Esophagus (tissue), 2 donors: ENCODE measurements at regions not wholly inside any gene's neighbourhood (a gene's known extent, or its start where the extent isn't known, plus 50 kb on each side); places are given as distances from the start of the nearest gene placed in this dataset.

ENCODE experiments used
- H3K27ac ChIP-seq, 2 donors: one replicate each; pipeline ENCODE4 v1.5.1; 2013; ENCODE audit warnings: low read depth in 2 of 2, mild to moderate bottlenecking in 2 of 2, inconsistent platforms in 1 of 2, low read length in 1 of 2, moderate library complexity in 1 of 2
- H3K27me3 ChIP-seq, 2 donors: one replicate each; pipeline ENCODE4 v1.6.1; 2013; ENCODE audit warnings: low read length in 2 of 2, control low read depth in 1 of 2, mild to moderate bottlenecking in 1 of 2; ENCODE audit not compliant: insufficient read depth in 2 of 2, control insufficient read depth in 1 of 2
- H3K36me3 ChIP-seq, 2 donors: one replicate each; pipeline ENCODE4 v1.6.1; 2013; ENCODE audit warnings: low read length in 1 of 2; ENCODE audit not compliant: control insufficient read depth in 2 of 2, insufficient read depth in 2 of 2
- H3K4me1 ChIP-seq, 2 donors: one replicate each; pipeline ENCODE4 v1.6.1; 2013; ENCODE audit warnings: low read length in 1 of 2; ENCODE audit not compliant: control insufficient read depth in 2 of 2, insufficient read depth in 2 of 2
- H3K4me3 ChIP-seq, 2 donors: one replicate each; pipeline ENCODE4 v1.5.1; 2013; ENCODE audit warnings: low read length in 2 of 2, mild to moderate bottlenecking in 2 of 2, low read depth in 1 of 2, moderate library complexity in 1 of 2
- H3K9me3 ChIP-seq, 2 donors: one replicate each; pipeline ENCODE4 v1.6.1; 2013; ENCODE audit warnings: mild to moderate bottlenecking in 2 of 2, low read depth in 1 of 2, low read length in 1 of 2, moderate library complexity in 1 of 2; ENCODE audit not compliant: control insufficient read depth in 2 of 2, insufficient read depth in 1 of 2
- WGBS, 2 donors: extraction: QIAGEN DNeasy Blood & Tissue Kit; methylation state at CpG; one replicate each; pipeline ENCODE4 v1.1.7; 2013; 5-methylcytosine and 5-hydroxymethylcytosine counted together
- donor health status: healthy with polysubstance abuse.
- donor health status: Bipolar disorder and iron deficiency.

- Histone ChIP-seq H3K36me3 (no peaks in the 10 kb centered on the region), H3K4me1 (no peaks in the 10 kb centered on the region), H3K27ac (no peak overlapping the region), H3K27me3 (no peaks in the 10 kb centered on the region), H3K4me3 (no peak overlapping the region), H3K9me3 (no peaks in the 10 kb centered on the region)
- 71 to 75% methylated on average over 6 of the region's 6 CpGs for WGBS, 2 donors
Measured at GRCh38 chr6:48764286-48765044, 653.5 kb upstream of the PTCHD4 start.

GRCh38 chr6:48757661-48758060 lies 646.7 kb upstream of the PTCHD4 start:
- H3K9me3 ChIP-seq = no peaks in the 10 kb centered on the region
- WGBS, 2 donors = 66 to 85% methylated on average over 1 of the region's 1 CpG

GRCh38 chr6:48755315-48755714 lies 644.3 kb upstream of the PTCHD4 start:
- Histone ChIP-seq H3K9me3 (no peaks in the 10 kb centered on the region), H3K27ac (no peak overlapping the region), H3K27me3 (no peaks in the 10 kb centered on the region), H3K36me3 (no peaks in the 10 kb centered on the region), H3K4me3 (no peak overlapping the region), H3K4me1 (no peaks in the 10 kb centered on the region)
- WGBS, 2 donors = 60 to 68% methylated on average over 3 of the region's 3 CpGs

More at GRCh38 chr6:48757661-48758060, 646.7 kb upstream of the PTCHD4 start:
- no peak overlapping the region for H3K27ac ChIP-seq
- no peaks in the 10 kb centered on the region for H3K4me1 ChIP-seq
- H3K4me3 ChIP-seq = no peak overlapping the region
- H3K36me3 ChIP-seq = no peaks in the 10 kb centered on the region
- H3K27me3 ChIP-seq = no peaks in the 10 kb centered on the region

- Histone ChIP-seq H3K4me1 (no peaks in the 10 kb centered on the region), H3K27me3 (no peaks in the 10 kb centered on the region), H3K36me3 (no peaks in the 10 kb centered on the region), H3K9me3 (no peaks in the 10 kb centered on the region), H3K4me3 (no peak overlapping the region), H3K27ac (no peak overlapping the region)
- 29 to 46% methylated on average over 3 of the region's 3 CpGs for WGBS, 2 donors
Measured at GRCh38 chr6:48754641-48755040, 643.6 kb upstream of the PTCHD4 start.

- Histone ChIP-seq H3K4me1 (no peaks in the 10 kb centered on the region), H3K27me3 (no peaks in the 10 kb centered on the region), H3K9me3 (no peaks in the 10 kb centered on the region), H3K36me3 (no peaks in the 10 kb centered on the region), H3K27ac (no peak overlapping the region), H3K4me3 (no peak overlapping the region)
- 77 to 80% methylated on average over 2 of the region's 2 CpGs for WGBS, 2 donors
Measured at GRCh38 chr6:48750861-48751260, 639.9 kb upstream of the PTCHD4 start.

GRCh38 chr6:48747471-48747870 lies 636.5 kb upstream of the PTCHD4 start:
- Histone ChIP-seq H3K27me3 (no peaks in the 10 kb centered on the region), H3K4me3 (no peak overlapping the region), H3K9me3 (no peaks in the 10 kb centered on the region), H3K4me1 (no peaks in the 10 kb centered on the region), H3K36me3 (no peaks in the 10 kb centered on the region), H3K27ac (no peak overlapping the region)

GRCh38 chr6:48747040-48747439 lies 636.0 kb upstream of the PTCHD4 start:
- H3K4me3 ChIP-seq = no peak overlapping the region

GRCh38 chr6:48744948-48745347 lies 634.0 kb upstream of the PTCHD4 start:
- Histone ChIP-seq H3K9me3 (no peaks in the 10 kb centered on the region), H3K27ac (no peak overlapping the region), H3K27me3 (no peaks in the 10 kb centered on the region)

More at GRCh38 chr6:48747040-48747439, 636.0 kb upstream of the PTCHD4 start:
- 17 to 20% methylated on average over 2 of the region's 2 CpGs for WGBS, 2 donors
- Histone ChIP-seq H3K4me1 (no peaks in the 10 kb centered on the region), H3K27ac (no peak overlapping the region), H3K9me3 (no peaks in the 10 kb centered on the region), H3K36me3 (no peaks in the 10 kb centered on the region), H3K27me3 (no peaks in the 10 kb centered on the region)

GRCh38 chr6:48743738-48744137 lies 632.7 kb upstream of the PTCHD4 start:
- Histone ChIP-seq H3K4me1 (no peaks in the 10 kb centered on the region), H3K9me3 (no peaks in the 10 kb centered on the region), H3K4me3 (no peak overlapping the region), H3K36me3 (no peaks in the 10 kb centered on the region), H3K27ac (no peak overlapping the region), H3K27me3 (no peaks in the 10 kb centered on the region)
- 77 to 82% methylated on average over 3 of the region's 3 CpGs for WGBS, 2 donors

More at GRCh38 chr6:48744948-48745347, 634.0 kb upstream of the PTCHD4 start:
- no peaks in the 10 kb centered on the region for H3K36me3 ChIP-seq
- no peaks in the 10 kb centered on the region for H3K4me1 ChIP-seq
- no peak overlapping the region for H3K4me3 ChIP-seq

GRCh38 chr6:48736501-48737206 lies 625.7 kb upstream of the PTCHD4 start:
- Histone ChIP-seq H3K27me3 (no peaks in the 10 kb centered on the region), H3K4me1 (no peaks in the 10 kb centered on the region), H3K4me3 (no peak overlapping the region), H3K27ac (no peak overlapping the region), H3K36me3 (no peaks in the 10 kb centered on the region), H3K9me3 (no peaks in the 10 kb centered on the region)
- WGBS, 2 donors = 72 to 78% methylated on average over 2 of the region's 2 CpGs
